CD8-positive, alpha-beta memory T cell (primary cell): ENCODE measurements at regions not wholly inside any gene's neighbourhood (a gene's known extent, or its start where the extent isn't known, plus 50 kb on each side); places are given as distances from the start of the nearest gene placed in this dataset.

Experiments used
- CTCF ChIA-PET: fragments of 350-600 bp; sonication (Branson Sonifier 250); formaldehyde crosslinking; loops from one replicate; lab custom pipeline; 2021; ENCODE audit warnings: antibody characterized with exemption; lab: Charles Lee
- POLR2A ChIA-PET: fragments of 350-600 bp; sonication (Branson Sonifier 250); formaldehyde crosslinking; loops from one replicate; lab custom pipeline; 2021; ENCODE audit warnings: antibody characterized with exemption; lab: Charles Lee
- DNase-seq, 5 donors: peaks; one replicate each; pipeline versions ENCODE4 v3.0.0 to v3.0.0-alpha.2; 2020 to 2022; ENCODE audit warnings: mixed read lengths in 1 of 5
- H3K27ac ChIP-seq: one replicate; pipeline ENCODE4 v1.7.0; 2013; ENCODE audit warnings: low read depth, mild to moderate bottlenecking, low read length, moderate library complexity
- H3K27me3 ChIP-seq: 2 replicates; pipeline ENCODE4 v1.7.0; 2013; ENCODE audit warnings: low read length, mild to moderate bottlenecking; ENCODE audit not compliant: insufficient read depth, poor library complexity, severe bottlenecking
- H3K36me3 ChIP-seq: 2 replicates; pipeline ENCODE4 v1.7.0; 2013; ENCODE audit warnings: mild to moderate bottlenecking, low read length, moderate library complexity; ENCODE audit not compliant: insufficient read depth
- H3K4me1 ChIP-seq: 2 replicates; pipeline ENCODE4 v1.7.0; 2013; ENCODE audit warnings: mild to moderate bottlenecking, low read length, moderate library complexity; ENCODE audit not compliant: insufficient read depth
- H3K4me3 ChIP-seq: 2 replicates; pipeline ENCODE4 v1.7.0; 2013; ENCODE audit warnings: mild to moderate bottlenecking, low read length
- H3K9me3 ChIP-seq: 2 replicates; pipeline ENCODE4 v1.7.0; 2013; ENCODE audit warnings: mild to moderate bottlenecking, low read length
- H3K27ac Mint-ChIP-seq, 8 donors: one replicate each; pipeline ENCODE4 v1.8.0; 2020 to 2021; ENCODE audit warnings: mixed read lengths in 8 of 8, mild to moderate bottlenecking in 6 of 8, inconsistent platforms in 3 of 8, moderate library complexity in 3 of 8
- H3K27me3 Mint-ChIP-seq, 2 donors: one replicate each; pipeline ENCODE4 v1.8.0; 2020 to 2021; ENCODE audit warnings: mixed read lengths in 2 of 2, mild to moderate bottlenecking in 1 of 2, moderate library complexity in 1 of 2
- H3K36me3 Mint-ChIP-seq, 3 donors: one replicate each; pipeline ENCODE4 v1.8.0; 2020 to 2021; ENCODE audit warnings: mixed read lengths in 3 of 3, inconsistent platforms in 1 of 3, mild to moderate bottlenecking in 1 of 3
- H3K4me1 Mint-ChIP-seq, 3 donors: one replicate each; pipeline ENCODE4 v1.8.0; 2020 to 2021; ENCODE audit warnings: mixed read lengths in 3 of 3, inconsistent platforms in 1 of 3, mild to moderate bottlenecking in 1 of 3
- H3K4me3 Mint-ChIP-seq, 7 donors: one replicate each; pipeline ENCODE4 v1.8.0; 2020 to 2021; ENCODE audit warnings: mixed read lengths in 7 of 7, mild to moderate bottlenecking in 6 of 7, moderate library complexity in 4 of 7, inconsistent platforms in 2 of 7
- H3K9me3 Mint-ChIP-seq, 5 donors: one replicate each; pipeline ENCODE4 v1.8.0; 2020 to 2022; ENCODE audit warnings: mixed read lengths in 5 of 5, mild to moderate bottlenecking in 3 of 5, moderate library complexity in 2 of 5, inconsistent platforms in 1 of 5

DNA sequence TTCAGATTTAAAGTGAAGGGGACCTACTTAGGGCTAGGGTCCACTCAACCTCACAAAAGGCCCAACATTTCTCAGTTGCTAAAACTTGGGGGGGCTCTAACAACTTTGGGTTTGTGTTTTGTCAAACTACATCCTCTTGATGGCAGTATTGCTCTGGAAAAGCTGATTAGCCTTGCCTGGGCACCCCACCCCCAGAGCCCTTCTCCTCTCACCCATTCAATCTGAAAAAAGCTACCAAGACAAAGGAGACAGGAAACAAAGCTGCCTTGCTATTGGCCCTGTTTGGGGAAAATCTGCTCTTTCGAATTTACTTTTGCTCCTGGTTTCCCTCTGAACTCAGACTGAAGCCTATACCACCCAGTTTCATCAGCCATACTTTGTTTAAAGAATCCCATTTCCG is 195.2 kb upstream of the STK26 start:
- Histone ChIP-seq H3K27me3 (no peaks in the 10 kb centered on the region), H3K4me1 (peaks cover 8% of the 10 kb centered on the region), H3K9me3 (no peaks in the 10 kb centered on the region), H3K27ac (no peak overlapping the region), H3K36me3 (no peaks in the 10 kb centered on the region), H3K4me3 (no peak overlapping the region)
- H3K27ac Mint-ChIP-seq, result no peak overlapping the region
- DNase-seq, result peak in 1 of 5 donors; percentile 53
- ChIA-PET CTCF (interaction anchor here (2.3 kb wide), 1 partner anchor 392 kb away, joined by 5 read pairs; the partner anchor contains the start of gene RAP2C), POLR2A (no interaction called here)
- peaks cover 0 to 2% of the 10 kb centered on the region in 2 donors for H3K27me3 Mint-ChIP-seq
- H3K4me3 Mint-ChIP-seq, result peak overlapping the region in 1 of 7 donors; percentile 32
- no peaks in the 10 kb centered on the region for H3K9me3 Mint-ChIP-seq
- peaks cover 9 to 13% (median 13%) of the 10 kb centered on the region in 3 donors for H3K4me1 Mint-ChIP-seq
- H3K36me3 Mint-ChIP-seq, result no peaks in the 10 kb centered on the region

DNA sequence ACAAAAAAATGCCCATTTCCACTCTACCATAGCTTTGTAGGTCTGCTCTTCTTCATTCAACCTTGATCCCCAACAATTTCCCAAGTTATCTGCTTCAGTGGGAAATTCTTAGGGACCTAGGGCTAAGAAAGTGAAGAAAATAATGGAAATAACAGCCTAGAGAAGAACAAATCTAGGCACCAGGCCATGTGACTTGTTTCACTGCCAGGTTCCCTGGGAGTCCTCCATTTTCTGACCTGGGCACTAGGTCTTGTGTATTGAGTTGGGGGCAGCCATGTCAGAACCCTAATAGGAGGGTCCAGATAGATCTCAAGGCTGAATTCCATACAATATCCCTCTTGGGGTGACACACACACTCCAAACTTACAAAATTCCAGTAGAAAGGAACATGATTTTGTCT is 194.6 kb upstream of the STK26 start:
- Mint-ChIP-seq H3K4me1 (peaks cover 9 to 13% (median 12%) of the 10 kb centered on the region in 3 donors), H3K27me3 (peaks cover 0 to 2% of the 10 kb centered on the region in 2 donors), H3K36me3 (no peaks in the 10 kb centered on the region), H3K4me3 (no peak overlapping the region), H3K9me3 (no peaks in the 10 kb centered on the region), H3K27ac (no peak overlapping the region)
- Histone ChIP-seq H3K36me3 (no peaks in the 10 kb centered on the region), H3K9me3 (no peaks in the 10 kb centered on the region), H3K27me3 (no peaks in the 10 kb centered on the region), H3K4me1 (peaks cover 8% of the 10 kb centered on the region), H3K4me3 (no peak overlapping the region), H3K27ac (no peak overlapping the region)
- ChIA-PET CTCF (interaction anchor here (2.3 kb wide), 1 partner anchor 391 kb away, joined by 5 read pairs; the partner anchor contains the start of gene RAP2C), POLR2A (no interaction called here)
- no peak for DNase-seq

DNA sequence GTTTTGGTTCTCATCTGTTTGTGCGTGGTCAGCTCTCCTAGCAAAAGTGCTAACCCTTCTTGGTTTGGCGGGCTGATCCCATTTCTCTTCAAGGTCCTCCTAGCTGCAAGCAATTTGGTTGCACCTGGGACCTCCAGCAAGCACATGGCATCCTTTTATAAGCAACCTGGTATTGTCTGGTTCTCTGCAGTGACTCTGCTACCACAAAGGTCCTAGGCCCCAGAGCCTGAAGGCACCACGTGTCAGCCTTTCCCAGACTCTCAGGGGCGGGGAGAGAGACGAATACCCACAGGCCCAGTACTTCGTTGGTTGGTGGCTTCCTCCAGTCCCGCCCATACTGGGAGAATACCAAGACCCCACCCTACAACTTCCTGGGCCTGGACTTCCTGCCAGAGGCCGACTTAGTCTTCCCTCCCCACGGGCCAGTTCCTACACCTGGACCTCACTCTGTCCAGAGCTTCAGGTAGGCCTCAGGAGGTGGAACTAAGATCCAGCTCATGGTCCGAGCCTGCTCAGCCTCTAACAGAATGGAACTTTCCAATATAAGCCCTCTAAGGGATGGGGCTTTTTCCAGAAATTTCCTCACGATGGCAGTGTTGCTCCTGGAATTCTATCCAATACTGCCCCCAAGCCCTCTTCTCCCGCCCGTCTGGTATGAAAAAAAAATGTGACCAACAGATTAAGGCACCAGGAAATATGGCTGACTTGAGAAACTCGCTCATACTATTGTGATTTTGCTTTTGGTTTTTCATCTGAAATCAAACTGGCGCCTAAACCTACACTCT is 192.5 kb upstream of the STK26 start:
- H3K27me3 Mint-ChIP-seq, result peaks cover 0 to 6% of the 10 kb centered on the region in 2 donors
- POLR2A ChIA-PET, result no interaction called here

DNA sequence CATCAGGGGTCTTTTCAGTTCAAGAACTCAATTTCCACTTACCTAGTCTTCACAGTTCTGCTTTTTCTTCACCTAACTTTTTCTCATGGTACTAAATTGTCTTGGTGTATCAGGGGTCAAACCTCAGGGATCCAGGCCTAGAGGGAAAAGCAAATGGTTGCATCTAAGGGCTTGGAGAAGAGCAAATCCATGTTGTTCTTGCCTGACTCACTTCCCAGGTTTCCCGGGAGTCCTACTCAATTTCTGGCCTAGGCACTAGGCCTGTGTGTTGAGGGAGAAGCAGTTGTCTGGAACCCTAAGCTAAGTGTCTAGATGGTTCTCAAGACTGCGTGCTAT is 191.9 kb upstream of the STK26 start:
- Histone ChIP-seq H3K36me3 (no peaks in the 10 kb centered on the region), H3K27ac (peak overlapping the region; percentile 25), H3K4me1 (peaks cover 8% of the 10 kb centered on the region), H3K4me3 (no peak overlapping the region), H3K9me3 (no peaks in the 10 kb centered on the region), H3K27me3 (no peaks in the 10 kb centered on the region)
- CTCF ChIA-PET, result no interaction called here
- POLR2A ChIA-PET, result no interaction called here
- no peak for DNase-seq
- Mint-ChIP-seq H3K4me1 (peaks cover 9 to 13% (median 12%) of the 10 kb centered on the region in 3 donors), H3K36me3 (no peaks in the 10 kb centered on the region), H3K4me3 (peak overlapping the region in 3 of 7 donors; percentile 9 to 42 (median 20)), H3K9me3 (no peaks in the 10 kb centered on the region), H3K27ac (peak overlapping the region in 4 of 8 donors; percentile 5 to 67 (median 23)), H3K27me3 (peaks cover 0 to 7% of the 10 kb centered on the region in 2 donors)

More for the DNA sequence above, 192.5 kb upstream of the STK26 start:
- Mint-ChIP-seq H3K27ac (peak overlapping the region in 4 of 8 donors; percentile 10 to 69 (median 52)), H3K36me3 (no peaks in the 10 kb centered on the region), H3K4me1 (peaks cover 9 to 13% (median 12%) of the 10 kb centered on the region in 3 donors), H3K9me3 (no peaks in the 10 kb centered on the region), H3K4me3 (peak overlapping the region in 3 of 7 donors; percentile 9 to 42 (median 20))
- H3K9me3 ChIP-seq, result no peaks in the 10 kb centered on the region
- H3K4me3 ChIP-seq, result peak overlapping the region; percentile 7
- peak overlapping the region; percentile 25 for H3K27ac ChIP-seq
- DNase-seq, result peak in 3 of 5 donors; percentile 32 to 65 (median 50)
- peaks cover 8% of the 10 kb centered on the region for H3K4me1 ChIP-seq
- no peaks in the 10 kb centered on the region for H3K27me3 ChIP-seq
- H3K36me3 ChIP-seq, result no peaks in the 10 kb centered on the region
- CTCF ChIA-PET, result no interaction called here

DNA sequence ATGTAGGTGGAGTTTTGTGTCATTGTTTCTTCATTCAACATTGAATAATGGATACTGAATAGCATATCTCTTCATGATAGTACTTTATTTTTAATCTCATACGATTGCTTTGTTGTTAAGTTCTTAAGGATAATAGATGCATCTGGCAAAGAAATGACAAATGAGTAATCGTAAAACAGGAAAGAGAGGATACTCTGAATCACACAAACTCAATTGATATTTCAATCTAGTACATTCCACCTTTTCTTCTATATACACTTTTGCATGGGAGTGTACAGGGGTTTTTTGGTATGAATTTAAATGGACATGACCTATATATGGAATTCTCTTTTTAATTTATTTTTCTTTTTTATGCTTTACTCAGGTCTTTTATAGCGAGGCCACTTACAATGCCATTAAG is 186.9 kb upstream of the STK26 start:
- H3K36me3 Mint-ChIP-seq, result no peaks in the 10 kb centered on the region
- CTCF ChIA-PET, result no interaction called here
- H3K4me1 Mint-ChIP-seq, result peaks cover 0 to under 1% (median under 1%) of the 10 kb centered on the region in 3 donors
- peaks cover 0 to 7% of the 10 kb centered on the region in 2 donors for H3K27me3 Mint-ChIP-seq
- Histone ChIP-seq H3K9me3 (no peaks in the 10 kb centered on the region), H3K4me3 (no peak overlapping the region), H3K4me1 (peaks cover under 1% of the 10 kb centered on the region), H3K36me3 (no peaks in the 10 kb centered on the region), H3K27ac (no peak overlapping the region), H3K27me3 (no peaks in the 10 kb centered on the region)
- H3K27ac Mint-ChIP-seq, result no peak overlapping the region
- H3K9me3 Mint-ChIP-seq, result no peaks in the 10 kb centered on the region
- POLR2A ChIA-PET, result no interaction called here
- DNase-seq, result no peak
- H3K4me3 Mint-ChIP-seq, result no peak overlapping the region

DNA sequence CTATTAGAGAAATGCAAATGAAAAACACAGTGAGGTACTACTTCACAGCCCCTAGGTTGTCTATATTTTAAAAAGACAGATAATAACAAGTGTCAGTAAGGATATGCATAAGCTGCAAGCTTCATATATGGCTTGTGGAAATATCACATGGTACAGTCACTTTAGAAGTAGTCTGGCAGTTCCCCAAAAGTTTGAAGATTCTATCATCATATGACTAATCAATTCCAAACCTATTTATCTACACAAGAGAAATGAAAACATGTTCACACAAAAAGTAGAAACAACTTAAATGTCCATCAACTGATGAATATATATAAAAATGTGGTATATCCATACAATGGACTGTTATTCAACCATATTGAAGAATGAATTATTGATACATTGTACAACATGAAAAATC is 185.8 kb upstream of the STK26 start:
- H3K27me3 ChIP-seq, result no peaks in the 10 kb centered on the region
- DNase-seq, result no peak
- Mint-ChIP-seq H3K9me3 (no peaks in the 10 kb centered on the region), H3K27me3 (peaks cover 0 to 7% of the 10 kb centered on the region in 2 donors), H3K36me3 (no peaks in the 10 kb centered on the region), H3K4me3 (no peak overlapping the region), H3K27ac (no peak overlapping the region), H3K4me1 (peaks cover 0 to 6% (median 4%) of the 10 kb centered on the region in 3 donors)
- CTCF ChIA-PET, result no interaction called here
- H3K36me3 ChIP-seq, result no peaks in the 10 kb centered on the region
- no peak overlapping the region for H3K4me3 ChIP-seq
- H3K27ac ChIP-seq, result no peak overlapping the region
- no peaks in the 10 kb centered on the region for H3K9me3 ChIP-seq
- POLR2A ChIA-PET, result no interaction called here
- H3K4me1 ChIP-seq, result peaks cover 5% of the 10 kb centered on the region

GRCh38 chrX:131840799-131841495 is 182.2 kb upstream of the STK26 start:
- ChIA-PET POLR2A (no interaction called here), CTCF (interaction anchor here (1.1 to 1.6 kb wide), 8 partner anchors 8 to 790 kb away, joined by 3 to 7 read pairs (median 5); partner anchors contain the start of gene RAP2C)
- no peak overlapping the region for H3K27ac ChIP-seq
- H3K4me3 ChIP-seq, result no peak overlapping the region
- Mint-ChIP-seq H3K4me1 (peaks cover 0 to 6% (median 4%) of the 10 kb centered on the region in 3 donors), H3K9me3 (no peaks in the 10 kb centered on the region), H3K4me3 (no peak overlapping the region), H3K27me3 (peaks cover 0 to 2% of the 10 kb centered on the region in 2 donors), H3K36me3 (no peaks in the 10 kb centered on the region), H3K27ac (peak overlapping the region in 1 of 8 donors; percentile 60)
- H3K27me3 ChIP-seq, result no peaks in the 10 kb centered on the region
- peaks cover 5% of the 10 kb centered on the region for H3K4me1 ChIP-seq
- no peak for DNase-seq
- no peaks in the 10 kb centered on the region for H3K9me3 ChIP-seq
- no peaks in the 10 kb centered on the region for H3K36me3 ChIP-seq
